ENCODE measurements at regions not wholly inside any gene's neighbourhood (a gene's known extent, or its start where the extent isn't known, plus 50 kb on each side); places are given as distances from the start of the nearest gene placed in this dataset.
"Not testable (repeated sequence)": the region's sequence is repeated elsewhere in the genome, so short reads cannot be mapped to it uniquely, and the experiment has no call there.

- Histone ChIP-seq H3K36me3 (no peaks in the 10 kb centered on the region), H3K4me3 (no peak overlapping the region), H3K4me1 (no peaks in the 10 kb centered on the region), H3K27me3 (no peaks in the 10 kb centered on the region), H3K27ac (no peak overlapping the region), H3K9me3 (peaks cover 0 to 11% of the 10 kb centered on the region in 2 donors)
- TF ChIP-seq POLR2AphosphoS5 (IDR thresholded peaks at IDR 0.05), result no peak
- TF ChIP-seq POLR2A (IDR thresholded peaks at IDR 0.05), result no peak
- no peak for TF ChIP-seq CTCF (IDR thresholded peaks at IDR 0.05)
- intact Hi-C loops (cut with DNase I; ENCODE audit: low total_unique reads), result no loop called here
- no peak for DNase-seq (ENCODE audit: low spot score in 2 of 2)
Observed at GRCh38 chr6:80411486-80411885, 305.0 kb downstream of the BCKDHB start.

DNA sequence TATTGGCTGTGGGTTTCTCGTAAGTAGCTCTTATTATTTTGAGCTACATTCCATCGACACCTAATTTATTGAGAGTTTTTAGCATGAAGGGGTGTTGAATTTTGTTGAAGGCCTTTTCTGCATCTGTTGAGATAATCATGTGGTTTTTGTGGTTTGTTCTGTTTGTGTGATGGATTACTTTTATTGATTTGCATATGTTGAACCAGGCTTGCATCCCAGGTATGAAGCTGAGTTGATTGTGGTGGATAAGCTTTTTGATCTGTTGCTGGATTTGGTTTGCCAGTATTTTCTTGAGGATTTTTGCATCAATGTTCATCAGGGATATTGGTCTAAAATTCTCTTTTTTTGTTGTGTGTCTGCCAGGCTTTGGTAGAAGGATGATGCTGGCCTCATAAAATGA is 301.5 kb downstream of the BCKDHB start:
- H3K9me3 ChIP-seq, result peaks cover 0 to 27% of the 10 kb centered on the region in 2 donors
- H3K27me3 ChIP-seq; H3K4me1 ChIP-seq; H3K36me3 ChIP-seq; H3K4me3 ChIP-seq; H3K27ac ChIP-seq; DNase-seq (ENCODE audit: low spot score in 2 of 2); intact Hi-C loops (cut with DNase I; ENCODE audit: low total_unique reads): not testable (repeated sequence)

- H3K36me3 ChIP-seq, result no peaks in the 10 kb centered on the region
- no peaks in the 10 kb centered on the region for H3K27me3 ChIP-seq
- no peaks in the 10 kb centered on the region for H3K4me1 ChIP-seq
- intact Hi-C loops (cut with DNase I; ENCODE audit: low total_unique reads), result no loop called here
- no peak for DNase-seq (ENCODE audit: low spot score in 2 of 2)
- no peak overlapping the region for H3K4me3 ChIP-seq
- TF ChIP-seq POLR2AphosphoS5 (IDR thresholded peaks at IDR 0.05) (no peak), POLR2A (IDR thresholded peaks at IDR 0.05) (no peak), CTCF (IDR thresholded peaks at IDR 0.05) (no peak)
- H3K27ac ChIP-seq, result no peak overlapping the region
- H3K9me3 ChIP-seq, result peaks cover 0 to 40% of the 10 kb centered on the region in 2 donors
Observed at GRCh38 chr6:80404889-80405288, 298.4 kb downstream of the BCKDHB start.

DNA sequence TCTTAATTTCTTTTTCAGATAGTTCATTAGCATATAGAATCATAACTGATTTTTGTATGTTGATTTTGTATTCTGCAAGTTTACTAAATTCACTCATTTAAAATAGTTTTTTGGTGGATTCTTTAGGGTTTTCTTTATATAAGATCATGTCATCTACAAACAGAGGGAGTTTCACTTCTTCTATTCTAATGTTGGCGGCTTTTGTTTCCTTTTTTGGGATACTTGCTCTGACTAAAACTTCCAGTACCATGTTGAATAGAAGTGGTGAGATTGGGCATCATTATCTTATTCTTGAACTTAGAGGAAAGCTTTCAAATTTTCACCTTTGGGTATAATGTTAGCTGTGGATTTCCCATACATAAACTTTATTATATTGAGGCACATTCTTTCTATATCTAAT is 296.9 kb downstream of the BCKDHB start:
- TF ChIP-seq POLR2AphosphoS5 (IDR thresholded peaks at IDR 0.05) (no peak), CTCF (IDR thresholded peaks at IDR 0.05) (no peak), POLR2A (IDR thresholded peaks at IDR 0.05) (no peak)
- Histone ChIP-seq H3K4me3 (no peak overlapping the region), H3K27me3 (no peaks in the 10 kb centered on the region), H3K4me1 (no peaks in the 10 kb centered on the region), H3K27ac (no peak overlapping the region), H3K36me3 (no peaks in the 10 kb centered on the region), H3K9me3 (peaks cover 0 to 43% of the 10 kb centered on the region in 2 donors)
- intact Hi-C loops (cut with DNase I; ENCODE audit: low total_unique reads), result no loop called here
- DNase-seq (ENCODE audit: low spot score in 2 of 2), result no peak

- H3K9me3 ChIP-seq, result peaks cover 0 to 43% of the 10 kb centered on the region in 2 donors
- no peak overlapping the region for H3K4me3 ChIP-seq
- no peak overlapping the region for H3K27ac ChIP-seq
- H3K27me3 ChIP-seq, result no peaks in the 10 kb centered on the region
- intact Hi-C loops (cut with DNase I; ENCODE audit: low total_unique reads), result no loop called here
- TF ChIP-seq POLR2AphosphoS5 (IDR thresholded peaks at IDR 0.05) (no peak), POLR2A (IDR thresholded peaks at IDR 0.05) (no peak), CTCF (IDR thresholded peaks at IDR 0.05) (no peak)
- no peaks in the 10 kb centered on the region for H3K4me1 ChIP-seq
- no peak for DNase-seq (ENCODE audit: low spot score in 2 of 2)
- H3K36me3 ChIP-seq, result no peaks in the 10 kb centered on the region
Observed at GRCh38 chr6:80402266-80402665, 295.8 kb downstream of the BCKDHB start.
